Activated CD4-positive, alpha-beta memory T cell treated with anti-CD3 and anti-CD28 coated beads for 36 hours (primary cell): ENCODE measurements at regions not wholly inside any gene's neighbourhood (a gene's known extent, or its start where the extent isn't known, plus 50 kb on each side); places are given as distances from the start of the nearest gene placed in this dataset.

Experiments used
- CTCF ChIA-PET: fragments of 350-600 bp; sonication (Branson Sonifier 250); formaldehyde crosslinking; loops from one replicate; lab custom pipeline; 2021; ENCODE audit warnings: antibody characterized with exemption, inconsistent platforms; lab: Charles Lee
- POLR2A ChIA-PET: fragments of 350-600 bp; sonication (Branson Sonifier 250); formaldehyde crosslinking; loops from one replicate; lab custom pipeline; 2021; ENCODE audit warnings: antibody characterized with exemption; lab: Charles Lee
- DNase-seq: peaks from one replicate; pipeline ENCODE4 v3.0.0-alpha.2; 2020
- H3K27ac Mint-ChIP-seq: one replicate; pipeline ENCODE4 v1.8.0; 2021; ENCODE audit warnings: mixed read lengths
- H3K27me3 Mint-ChIP-seq: one replicate; pipeline ENCODE4 v1.8.0; 2021; ENCODE audit warnings: mixed read lengths
- H3K36me3 Mint-ChIP-seq: one replicate; pipeline ENCODE4 v1.8.0; 2021; ENCODE audit warnings: mixed read lengths
- H3K4me1 Mint-ChIP-seq: one replicate; pipeline ENCODE4 v1.8.0; 2021; ENCODE audit warnings: low read depth, mixed read lengths
- H3K4me3 Mint-ChIP-seq: one replicate; pipeline ENCODE4 v1.8.0; 2021; ENCODE audit warnings: mild to moderate bottlenecking, mixed read lengths
- H3K9me3 Mint-ChIP-seq: one replicate; pipeline ENCODE4 v1.8.0; 2021; ENCODE audit warnings: mixed read lengths
- intact Hi-C: fragments of 100-400 bp; cut with micrococcal nuclease; formaldehyde crosslinking; loops from one replicate; pipeline ENCODE4 v1.15.1; 2023

GRCh38 chr11:81644239-81644840 lies 1089.3 kb downstream of the FAM181B start:
- Mint-ChIP-seq H3K27ac (no peak overlapping the region), H3K36me3 (no peaks in the 10 kb centered on the region), H3K4me1 (no peaks in the 10 kb centered on the region), H3K9me3 (no peaks in the 10 kb centered on the region), H3K27me3 (peaks cover 16% of the 10 kb centered on the region), H3K4me3 (no peak overlapping the region)
- peak; percentile 11 for DNase-seq
- CTCF ChIA-PET, result interaction anchor here (0.6 to 5.3 kb wide), 8 partner anchors 11 to 1051 kb away, joined by 3 to 44 read pairs (median 4); no protein-coding TSS in a partner anchor
- intact Hi-C loops, result loop anchor here (1.0 kb wide), 3 partner anchors 394 to 1057 kb away; no protein-coding TSS in a partner anchor
- POLR2A ChIA-PET, result interaction anchor here (0.7 kb wide), 1 partner anchor 393 kb away, joined by 5 read pairs; no protein-coding TSS in a partner anchor

- no peak overlapping the region for H3K27ac Mint-ChIP-seq
- no peaks in the 10 kb centered on the region for H3K36me3 Mint-ChIP-seq
- ChIA-PET POLR2A (no interaction called here), CTCF (no interaction called here)
- no peaks in the 10 kb centered on the region for H3K4me1 Mint-ChIP-seq
- H3K27me3 Mint-ChIP-seq, result peaks cover 2% of the 10 kb centered on the region
- intact Hi-C loops, result no loop called here
- no peak overlapping the region for H3K4me3 Mint-ChIP-seq
- no peaks in the 10 kb centered on the region for H3K9me3 Mint-ChIP-seq
- no peak for DNase-seq
These were observed 1099.2 kb downstream of the FAM181B start for GRCh38 chr11:81634483-81634882.

GRCh38 chr11:81602508-81602907 lies 1131.2 kb downstream of the FAM181B start:
- no peaks in the 10 kb centered on the region for H3K4me1 Mint-ChIP-seq
- POLR2A ChIA-PET, result no interaction called here
- no peaks in the 10 kb centered on the region for H3K9me3 Mint-ChIP-seq
- CTCF ChIA-PET, result no interaction called here
- H3K4me3 Mint-ChIP-seq, result no peak overlapping the region
- intact Hi-C loops, result no loop called here
- DNase-seq, result no peak
- H3K27me3 Mint-ChIP-seq, result no peaks in the 10 kb centered on the region
- no peaks in the 10 kb centered on the region for H3K36me3 Mint-ChIP-seq
- no peak overlapping the region for H3K27ac Mint-ChIP-seq

GRCh38 chr11:81596704-81597103 lies 1137.0 kb downstream of the FAM181B start:
- POLR2A ChIA-PET, result no interaction called here
- H3K4me3 Mint-ChIP-seq, result no peak overlapping the region
- intact Hi-C loops, result no loop called here
- no peak overlapping the region for H3K27ac Mint-ChIP-seq
- no peak for DNase-seq
- H3K4me1 Mint-ChIP-seq, result no peaks in the 10 kb centered on the region
- H3K36me3 Mint-ChIP-seq, result no peaks in the 10 kb centered on the region
- CTCF ChIA-PET, result no interaction called here
- H3K27me3 Mint-ChIP-seq, result no peaks in the 10 kb centered on the region
- H3K9me3 Mint-ChIP-seq, result no peaks in the 10 kb centered on the region

GRCh38 chr11:81585390-81585933 lies 1148.2 kb downstream of the FAM181B start:
- Mint-ChIP-seq H3K9me3 (no peaks in the 10 kb centered on the region), H3K36me3 (no peaks in the 10 kb centered on the region), H3K27ac (no peak overlapping the region), H3K27me3 (no peaks in the 10 kb centered on the region), H3K4me1 (no peaks in the 10 kb centered on the region), H3K4me3 (no peak overlapping the region)
- DNase-seq, result no peak
- ChIA-PET POLR2A (no interaction called here), CTCF (no interaction called here)
- intact Hi-C loops, result no loop called here

GRCh38 chr11:81579339-81579738 lies 1154.3 kb downstream of the FAM181B start:
- H3K27ac Mint-ChIP-seq, result no peak overlapping the region
- H3K9me3 Mint-ChIP-seq, result no peaks in the 10 kb centered on the region
- H3K36me3 Mint-ChIP-seq, result no peaks in the 10 kb centered on the region
- intact Hi-C loops, result no loop called here
- no peaks in the 10 kb centered on the region for H3K4me1 Mint-ChIP-seq
- ChIA-PET POLR2A (no interaction called here), CTCF (no interaction called here)
- DNase-seq, result no peak
- no peak overlapping the region for H3K4me3 Mint-ChIP-seq
- no peaks in the 10 kb centered on the region for H3K27me3 Mint-ChIP-seq

- H3K27me3 Mint-ChIP-seq, result no peaks in the 10 kb centered on the region
- no peak for DNase-seq
- no peaks in the 10 kb centered on the region for H3K9me3 Mint-ChIP-seq
- H3K4me1 Mint-ChIP-seq, result no peaks in the 10 kb centered on the region
- CTCF ChIA-PET, result no interaction called here
- no peak overlapping the region for H3K4me3 Mint-ChIP-seq
- no peaks in the 10 kb centered on the region for H3K36me3 Mint-ChIP-seq
- intact Hi-C loops, result no loop called here
- POLR2A ChIA-PET, result no interaction called here
- H3K27ac Mint-ChIP-seq, result no peak overlapping the region
These were observed 1155.1 kb downstream of the FAM181B start for GRCh38 chr11:81578571-81578970.

GRCh38 chr11:81574301-81574700 lies 1159.4 kb downstream of the FAM181B start:
- Mint-ChIP-seq H3K27ac (no peak overlapping the region), H3K4me3 (no peak overlapping the region), H3K27me3 (no peaks in the 10 kb centered on the region), H3K4me1 (no peaks in the 10 kb centered on the region), H3K9me3 (no peaks in the 10 kb centered on the region), H3K36me3 (no peaks in the 10 kb centered on the region)
- intact Hi-C loops, result no loop called here
- no peak for DNase-seq
- ChIA-PET POLR2A (no interaction called here), CTCF (no interaction called here)

- Mint-ChIP-seq H3K4me3 (no peak overlapping the region), H3K36me3 (no peaks in the 10 kb centered on the region), H3K27me3 (no peaks in the 10 kb centered on the region), H3K4me1 (no peaks in the 10 kb centered on the region), H3K27ac (no peak overlapping the region), H3K9me3 (no peaks in the 10 kb centered on the region)
- POLR2A ChIA-PET, result no interaction called here
- intact Hi-C loops, result no loop called here
- CTCF ChIA-PET, result no interaction called here
- DNase-seq, result no peak
These were observed 1160.3 kb downstream of the FAM181B start for GRCh38 chr11:81573367-81573766.

GRCh38 chr11:81570669-81571068 lies 1163.0 kb downstream of the FAM181B start:
- POLR2A ChIA-PET, result no interaction called here

GRCh38 chr11:81569999-81570398 lies 1163.7 kb downstream of the FAM181B start:
- Mint-ChIP-seq H3K36me3 (no peaks in the 10 kb centered on the region), H3K9me3 (no peaks in the 10 kb centered on the region), H3K27ac (no peak overlapping the region), H3K27me3 (no peaks in the 10 kb centered on the region), H3K4me3 (no peak overlapping the region), H3K4me1 (no peaks in the 10 kb centered on the region)
- intact Hi-C loops, result no loop called here
- ChIA-PET POLR2A (no interaction called here), CTCF (no interaction called here)
- DNase-seq, result no peak

More at GRCh38 chr11:81570669-81571068, 1163.0 kb downstream of the FAM181B start:
- intact Hi-C loops, result no loop called here
- Mint-ChIP-seq H3K36me3 (no peaks in the 10 kb centered on the region), H3K27ac (no peak overlapping the region), H3K4me3 (no peak overlapping the region), H3K27me3 (no peaks in the 10 kb centered on the region), H3K4me1 (no peaks in the 10 kb centered on the region), H3K9me3 (no peaks in the 10 kb centered on the region)
- CTCF ChIA-PET, result no interaction called here
- DNase-seq, result no peak

GRCh38 chr11:81568918-81569317 lies 1164.7 kb downstream of the FAM181B start:
- Mint-ChIP-seq H3K27ac (no peak overlapping the region), H3K4me1 (no peaks in the 10 kb centered on the region), H3K4me3 (no peak overlapping the region), H3K9me3 (peaks cover 3% of the 10 kb centered on the region), H3K27me3 (no peaks in the 10 kb centered on the region), H3K36me3 (no peaks in the 10 kb centered on the region)
- ChIA-PET POLR2A (no interaction called here), CTCF (no interaction called here)
- intact Hi-C loops, result no loop called here
- DNase-seq, result no peak

GRCh38 chr11:81548123-81548522 lies 1185.5 kb downstream of the FAM181B start:
- Mint-ChIP-seq H3K4me3 (no peak overlapping the region), H3K36me3 (no peaks in the 10 kb centered on the region), H3K4me1 (no peaks in the 10 kb centered on the region), H3K27ac (no peak overlapping the region), H3K9me3 (no peaks in the 10 kb centered on the region), H3K27me3 (no peaks in the 10 kb centered on the region)
- CTCF ChIA-PET, result no interaction called here
- no peak for DNase-seq
- POLR2A ChIA-PET, result no interaction called here
- intact Hi-C loops, result no loop called here
